ENCODE measurements at regions not wholly inside any gene's neighbourhood (a gene's known extent, or its start where the extent isn't known, plus 50 kb on each side); places are given as distances from the start of the nearest gene placed in this dataset.

GRCh38 chrX:63275127-63275526, 76.0 kb downstream of the SPIN4 start:
- no peak for TF ChIP-seq CREB1 (IDR thresholded peaks at IDR 0.05; ENCODE audit: low read depth)
- no peak for TF ChIP-seq TEAD4 (IDR thresholded peaks at IDR 0.05)
- no peak for TF ChIP-seq YY1 (IDR thresholded peaks at IDR 0.05; ENCODE audit: low read depth)
- no peak for TF ChIP-seq EGR1 (IDR thresholded peaks at IDR 0.05)
- no peak for TF ChIP-seq EP300 (IDR thresholded peaks at IDR 0.05; ENCODE audit: borderline replicate concordance)
- TF ChIP-seq MAX (IDR thresholded peaks at IDR 0.05), result no peak
- TF ChIP-seq TAF1 (IDR thresholded peaks at IDR 0.05; ENCODE audit: low read depth), result no peak
- no peak for TF ChIP-seq REST (IDR thresholded peaks at IDR 0.05; ENCODE audit: low read depth)
- TF ChIP-seq TCF12 (IDR thresholded peaks at IDR 0.05; ENCODE audit: low read depth), result no peak
- TF ChIP-seq RAD21 (IDR thresholded peaks at IDR 0.05; ENCODE audit: low read depth), result peak; percentile 54
- TF ChIP-seq CEBPB (IDR thresholded peaks at IDR 0.05), result no peak
- TF ChIP-seq NFIC (IDR thresholded peaks at IDR 0.05), result no peak
- TF ChIP-seq ZBTB7A (IDR thresholded peaks at IDR 0.05; ENCODE audit: low read depth), result no peak
- no peak for TF ChIP-seq FOXM1 (IDR thresholded peaks at IDR 0.05; ENCODE audit: borderline replicate concordance, low read depth)

Measured in Ishikawa (cell line).